Lower lobe of right lung (tissue), 2 donors: ENCODE measurements at regions not wholly inside any gene's neighbourhood (a gene's known extent, or its start where the extent isn't known, plus 50 kb on each side); places are given as distances from the start of the nearest gene placed in this dataset.

Experiments
- ATAC-seq, 2 donors: fragments of 200-7000 bp; cut with Tn5 transposase; one replicate each; pipeline ENCODE4 v1.9.1; 2020 to 2022; ENCODE audit warnings: mild to moderate bottlenecking in 2 of 2, moderate library complexity in 2 of 2
- DNase-seq: peaks from one replicate; pipeline ENCODE4 v3.0.0-alpha.2; 2020
- H3K27ac ChIP-seq: fragments of 200-600 bp; one replicate; pipeline ENCODE4 v1.8.0; 2022
- H3K27me3 ChIP-seq: fragments of 200-600 bp; one replicate; pipeline ENCODE4 v1.8.0; 2022; ENCODE audit warnings: low read depth
- H3K36me3 ChIP-seq: fragments of 200-600 bp; one replicate; pipeline ENCODE4 v1.8.0; 2022; ENCODE audit warnings: mild to moderate bottlenecking
- H3K4me1 ChIP-seq: fragments of 200-600 bp; one replicate; pipeline ENCODE4 v1.8.0; 2022
- H3K4me3 ChIP-seq: fragments of 200-600 bp; one replicate; pipeline ENCODE4 v1.8.0; 2022; ENCODE audit warnings: mild to moderate bottlenecking
- H3K9me3 ChIP-seq: fragments of 200-600 bp; one replicate; pipeline ENCODE4 v1.8.0; 2022
- intact Hi-C: fragments of 100-400 bp; cut with DNase I; formaldehyde crosslinking; loops from one replicate; pipeline ENCODE4 v1.11.0; 2022
- TF ChIP-seq, protein P1 (sequence below): fragments of 200-600 bp; IDR thresholded peaks from one replicate; pipeline ENCODE4 v1.8.0; 2022; ENCODE audit warnings: antibody characterized with exemption, mild to moderate bottlenecking
- donor health status: DM: no; HTN: yes; CAD: no; lungs with severe emphysema.

DNA sequence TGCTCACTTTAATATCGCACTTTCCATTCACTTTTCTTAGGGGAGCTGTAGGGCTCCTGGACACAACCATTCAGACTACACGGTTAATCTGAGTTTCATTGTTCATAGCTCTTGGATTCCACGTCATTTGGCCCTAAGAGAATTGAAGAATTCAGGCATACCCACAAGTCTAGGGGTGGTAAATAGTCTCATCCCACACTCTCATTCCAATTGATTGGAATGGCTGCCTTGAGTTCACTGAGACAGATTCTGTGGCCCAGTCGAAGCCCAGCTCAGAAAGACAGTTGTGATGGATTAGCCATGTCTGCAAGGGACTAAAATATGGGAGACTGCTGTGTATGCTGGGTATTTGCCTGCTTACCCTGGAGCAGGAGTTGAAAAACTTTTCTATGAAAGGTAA is 124.6 kb downstream of the TFCP2L1 start:
- H3K36me3 ChIP-seq = no peaks in the 10 kb centered on the region
- peaks cover under 1% of the 10 kb centered on the region for H3K4me1 ChIP-seq
- TF ChIP-seq, protein P1, sequence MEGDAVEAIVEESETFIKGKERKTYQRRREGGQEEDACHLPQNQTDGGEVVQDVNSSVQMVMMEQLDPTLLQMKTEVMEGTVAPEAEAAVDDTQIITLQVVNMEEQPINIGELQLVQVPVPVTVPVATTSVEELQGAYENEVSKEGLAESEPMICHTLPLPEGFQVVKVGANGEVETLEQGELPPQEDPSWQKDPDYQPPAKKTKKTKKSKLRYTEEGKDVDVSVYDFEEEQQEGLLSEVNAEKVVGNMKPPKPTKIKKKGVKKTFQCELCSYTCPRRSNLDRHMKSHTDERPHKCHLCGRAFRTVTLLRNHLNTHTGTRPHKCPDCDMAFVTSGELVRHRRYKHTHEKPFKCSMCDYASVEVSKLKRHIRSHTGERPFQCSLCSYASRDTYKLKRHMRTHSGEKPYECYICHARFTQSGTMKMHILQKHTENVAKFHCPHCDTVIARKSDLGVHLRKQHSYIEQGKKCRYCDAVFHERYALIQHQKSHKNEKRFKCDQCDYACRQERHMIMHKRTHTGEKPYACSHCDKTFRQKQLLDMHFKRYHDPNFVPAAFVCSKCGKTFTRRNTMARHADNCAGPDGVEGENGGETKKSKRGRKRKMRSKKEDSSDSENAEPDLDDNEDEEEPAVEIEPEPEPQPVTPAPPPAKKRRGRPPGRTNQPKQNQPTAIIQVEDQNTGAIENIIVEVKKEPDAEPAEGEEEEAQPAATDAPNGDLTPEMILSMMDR = no peak
- H3K27me3 ChIP-seq = no peaks in the 10 kb centered on the region
- intact Hi-C loops = no loop called here
- H3K27ac ChIP-seq = no peak overlapping the region
- DNase-seq (no peak), ATAC-seq (no peak)
- peaks cover 9% of the 10 kb centered on the region for H3K9me3 ChIP-seq
- no peak overlapping the region for H3K4me3 ChIP-seq

DNA sequence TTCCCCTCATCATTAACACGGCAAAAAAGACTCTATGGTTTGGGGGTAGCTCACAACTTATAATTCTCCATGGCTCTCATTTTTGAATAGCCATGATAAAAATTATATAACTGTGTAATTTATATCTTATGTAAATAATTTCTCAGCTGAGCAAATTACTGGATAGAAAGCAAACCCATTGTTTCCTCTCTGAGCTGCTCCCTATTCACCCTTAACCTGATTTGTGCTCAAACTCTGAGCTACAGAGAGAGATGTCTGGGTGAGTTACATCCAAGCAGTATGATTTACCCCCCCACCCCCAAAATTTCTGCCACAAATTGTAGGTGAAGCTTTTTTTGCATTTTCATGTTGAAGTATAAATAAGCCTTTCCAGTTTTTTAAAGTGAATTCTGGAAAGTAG is 123.7 kb downstream of the TFCP2L1 start:
- Histone ChIP-seq H3K27me3 (no peaks in the 10 kb centered on the region), H3K36me3 (no peaks in the 10 kb centered on the region), H3K9me3 (peaks cover 9% of the 10 kb centered on the region), H3K27ac (no peak overlapping the region), H3K4me3 (no peak overlapping the region), H3K4me1 (no peaks in the 10 kb centered on the region)
- DNase-seq = no peak
- TF ChIP-seq, protein P1 = no peak
- no peak for ATAC-seq
- intact Hi-C loops = no loop called here

DNA sequence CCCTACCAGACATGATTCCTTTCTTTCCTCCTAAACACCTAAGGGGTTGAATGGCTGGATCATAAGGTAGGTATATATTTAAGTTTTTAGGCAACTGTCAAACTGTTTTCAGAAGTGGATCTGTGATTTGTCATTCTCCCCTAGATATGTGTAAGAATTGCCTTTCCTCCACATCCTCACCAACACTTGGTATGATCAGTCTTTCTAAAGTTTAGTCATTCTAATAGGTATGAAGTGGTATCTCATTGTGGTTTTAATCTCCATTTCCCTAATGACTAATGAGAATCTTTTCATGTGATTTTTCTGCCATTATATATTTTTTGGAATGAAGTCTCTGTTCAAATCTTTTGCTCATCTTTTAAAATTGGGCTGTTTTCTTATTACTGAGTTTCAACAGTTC is 122.1 kb downstream of the TFCP2L1 start:
- no peaks in the 10 kb centered on the region for H3K4me1 ChIP-seq
- intact Hi-C loops = no loop called here

DNA sequence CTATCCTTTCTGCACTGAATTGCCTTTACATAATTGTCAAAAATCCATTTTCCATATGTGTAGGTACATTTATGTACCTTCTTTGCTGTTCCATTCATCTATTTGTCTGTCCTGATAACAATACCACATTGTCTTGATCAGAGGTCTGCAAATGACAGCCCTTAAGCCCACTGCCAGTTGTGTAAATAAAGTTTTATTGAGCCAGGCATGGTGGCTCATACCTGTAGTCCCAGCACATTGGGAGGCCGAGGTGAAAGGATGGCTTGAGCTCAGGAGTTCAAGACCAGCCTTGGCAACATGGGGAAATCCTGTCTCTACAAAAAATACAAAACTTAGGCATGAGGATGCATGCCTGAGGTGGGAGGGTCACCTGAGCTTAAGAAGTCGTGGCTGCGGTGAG is 121.0 kb downstream of the TFCP2L1 start:
- TF ChIP-seq, protein P1 = no peak
- Histone ChIP-seq H3K4me1 (no peaks in the 10 kb centered on the region), H3K36me3 (no peaks in the 10 kb centered on the region), H3K27ac (no peak overlapping the region), H3K9me3 (no peaks in the 10 kb centered on the region), H3K27me3 (no peaks in the 10 kb centered on the region), H3K4me3 (no peak overlapping the region)
- intact Hi-C loops = no loop called here
- no peak for DNase-seq
- no peak for ATAC-seq

More for the DNA sequence above, 122.1 kb downstream of the TFCP2L1 start:
- Histone ChIP-seq H3K9me3 (no peaks in the 10 kb centered on the region), H3K27ac (no peak overlapping the region), H3K36me3 (no peaks in the 10 kb centered on the region), H3K4me3 (no peak overlapping the region), H3K27me3 (no peaks in the 10 kb centered on the region)
- ATAC-seq (no peak), DNase-seq (no peak)
- TF ChIP-seq, protein P1 = no peak

DNA sequence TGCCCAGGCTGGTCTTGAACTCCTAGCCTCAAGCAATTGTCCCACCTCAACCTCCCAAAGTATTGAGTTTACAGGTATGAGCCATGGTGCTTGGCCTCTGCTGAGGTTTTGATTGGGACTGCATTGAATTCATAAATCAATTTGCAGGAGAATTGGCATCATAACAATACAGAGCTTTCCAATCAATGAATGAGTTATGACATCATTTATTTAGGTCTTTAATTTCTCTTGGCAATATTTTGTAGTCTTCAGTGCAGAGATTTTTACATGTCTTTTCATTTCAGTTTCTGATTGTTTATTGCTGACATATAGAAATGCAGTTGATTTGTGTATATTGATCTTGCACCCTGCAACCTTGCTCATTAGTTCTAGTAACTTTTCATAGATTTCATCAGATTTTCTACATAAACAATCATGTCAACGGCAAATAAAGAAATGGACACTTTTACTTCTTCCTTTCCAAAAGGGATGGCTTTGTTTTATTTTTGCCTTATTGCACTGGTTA is 119.9 kb downstream of the TFCP2L1 start:
- DNase-seq = no peak
- Histone ChIP-seq H3K27me3 (no peaks in the 10 kb centered on the region), H3K4me3 (no peak overlapping the region), H3K4me1 (no peaks in the 10 kb centered on the region), H3K36me3 (no peaks in the 10 kb centered on the region), H3K27ac (no peak overlapping the region), H3K9me3 (no peaks in the 10 kb centered on the region)
- no peak for ATAC-seq
- TF ChIP-seq, protein P1 = no peak
- intact Hi-C loops = no loop called here
